SU-DHL-6 (cell line): ENCODE measurements at regions not wholly inside any gene's neighbourhood (a gene's known extent, or its start where the extent isn't known, plus 50 kb on each side); places are given as distances from the start of the nearest gene placed in this dataset.

Source experiments
- H2AFZ ChIP-seq: fragments of 200-600 bp; sonication (generic); 2 replicates; pipeline ENCODE4 v1.6.1; 2014; ENCODE audit warnings: low read depth, mild to moderate bottlenecking, moderate library complexity, mixed read lengths, antibody characterized with exemption, low read length; ENCODE audit not compliant: severe bottlenecking
- H3F3A ChIP-seq: fragments of 200-600 bp; shearing (Covaris generic); 2 replicates; pipeline ENCODE4 v1.6.0; 2016; ENCODE audit warnings: antibody characterized with exemption, mild to moderate bottlenecking; ENCODE audit not compliant: insufficient read depth
- H3K27ac ChIP-seq: fragments of 200-600 bp; sonication (generic); 2 replicates; pipeline ENCODE4 v1.5.1; 2016; ENCODE audit warnings: low read depth, mild to moderate bottlenecking, low read length, moderate library complexity, mixed read lengths
- H3K27me3 ChIP-seq: fragments of 200-600 bp; sonication (generic), shearing (Covaris generic); 2 replicates; pipeline ENCODE4 v1.6.0; 2014; ENCODE audit warnings: mild to moderate bottlenecking, low read length
- H3K36me3 ChIP-seq: fragments of 200-600 bp; sonication (generic); 2 replicates; pipeline ENCODE4 v1.6.1; 2014; ENCODE audit warnings: mild to moderate bottlenecking, low read length, mixed read lengths
- H3K4me2 ChIP-seq: fragments of 300-600, 200-600 bp; shearing (Covaris generic), sonication (generic); 2 replicates; pipeline ENCODE4 v1.6.0; 2014; ENCODE audit warnings: low read length, low read depth, mild to moderate bottlenecking; ENCODE audit not compliant: poor library complexity, severe bottlenecking
- H3K4me3 ChIP-seq: fragments of 200-600 bp; sonication (generic); 2 replicates; pipeline ENCODE4 v1.5.1; 2014; ENCODE audit warnings: antibody characterized with exemption, low read length, mild to moderate bottlenecking, mixed read lengths; ENCODE audit not compliant: insufficient read depth, poor library complexity, severe bottlenecking
- H3K79me2 ChIP-seq: fragments of 200-600 bp; sonication (generic); 2 replicates; pipeline ENCODE4 v1.6.1; 2014; ENCODE audit warnings: mild to moderate bottlenecking, low read length, moderate library complexity; ENCODE audit not compliant: insufficient read depth
- H3K9ac ChIP-seq: fragments of 200-600 bp; sonication (generic); 2 replicates; pipeline ENCODE4 v1.7.0; 2014; ENCODE audit warnings: mild to moderate bottlenecking, low read length
- H3K9me2 ChIP-seq: fragments of 200-600 bp; sonication (generic); replicated peaks from 2 replicates; pipeline ENCODE4 v1.6.1; 2014; ENCODE audit warnings: low read length; ENCODE audit not compliant: insufficient read depth
- H3K9me3 ChIP-seq: fragments of 200-600 bp; sonication (generic); 2 replicates; pipeline ENCODE4 v1.6.1; 2014; ENCODE audit warnings: low read length, mixed read lengths; ENCODE audit not compliant: insufficient read depth
- H4K20me1 ChIP-seq: fragments of 200-600 bp; sonication (generic); 2 replicates; pipeline ENCODE4 v1.6.1; 2014; ENCODE audit warnings: low read depth, mild to moderate bottlenecking, antibody characterized with exemption, low read length, moderate library complexity, mixed read lengths
- CTCF ChIP-seq: fragments of 200-600 bp; sonication (generic); IDR thresholded peaks from one replicate; pipeline ENCODE4 v1.5.1; 2017; ENCODE audit warnings: antibody characterized with exemption, mild to moderate bottlenecking, low read length, moderate library complexity; ENCODE audit not compliant: insufficient read depth, poor library complexity, severe bottlenecking
- EZH2phosphoT487 ChIP-seq: fragments of 200-600 bp; sonication (generic), shearing (Covaris generic); conservative IDR thresholded peaks from 2 replicates; pipeline ENCODE4 v1.6.1; 2018; ENCODE audit warnings: mild to moderate bottlenecking, antibody characterized with exemption, low read length, moderate library complexity, mixed read lengths

- Histone ChIP-seq H2AFZ (no peak overlapping the region), H3K9ac (no peak overlapping the region), H3K4me3 (no peak overlapping the region), H3F3A (no peaks in the 10 kb centered on the region), H3K27me3 (no peaks in the 10 kb centered on the region), H3K36me3 (no peaks in the 10 kb centered on the region), H3K79me2 (no peaks in the 10 kb centered on the region), H4K20me1 (no peaks in the 10 kb centered on the region), H3K9me3 (no peaks in the 10 kb centered on the region), H3K9me2 (no peaks in the 10 kb centered on the region), H3K27ac (no peak overlapping the region), H3K4me2 (no peak overlapping the region)
- TF ChIP-seq EZH2phosphoT487 = no peak
- TF ChIP-seq CTCF = no peak
Measured at GRCh38 chr16:86764551-86764950, 186.2 kb downstream of the FOXL1 start.

- Histone ChIP-seq H2AFZ (no peak overlapping the region), H4K20me1 (no peaks in the 10 kb centered on the region), H3K9me3 (no peaks in the 10 kb centered on the region), H3F3A (no peaks in the 10 kb centered on the region), H3K27me3 (no peaks in the 10 kb centered on the region), H3K9me2 (no peaks in the 10 kb centered on the region), H3K36me3 (no peaks in the 10 kb centered on the region), H3K79me2 (no peaks in the 10 kb centered on the region), H3K27ac (no peak overlapping the region), H3K4me3 (no peak overlapping the region), H3K4me2 (no peak overlapping the region), H3K9ac (no peak overlapping the region)
- TF ChIP-seq CTCF (no peak), EZH2phosphoT487 (no peak)
Measured at GRCh38 chr16:86765389-86766026, 187.2 kb downstream of the FOXL1 start.

GRCh38 chr16:86766700-86767099 is 188.4 kb downstream of the FOXL1 start:
- Histone ChIP-seq H2AFZ (no peak overlapping the region), H3K79me2 (no peaks in the 10 kb centered on the region), H3K4me2 (no peak overlapping the region), H3K27ac (no peak overlapping the region), H3K9me2 (no peaks in the 10 kb centered on the region), H4K20me1 (no peaks in the 10 kb centered on the region), H3K9me3 (no peaks in the 10 kb centered on the region), H3K27me3 (no peaks in the 10 kb centered on the region), H3K36me3 (no peaks in the 10 kb centered on the region), H3K9ac (no peak overlapping the region), H3K4me3 (no peak overlapping the region), H3F3A (no peaks in the 10 kb centered on the region)
- no peak for TF ChIP-seq EZH2phosphoT487
- TF ChIP-seq CTCF = no peak
